GM19043 (cell line): ENCODE measurements at regions not wholly inside any gene's neighbourhood (a gene's known extent, or its start where the extent isn't known, plus 50 kb on each side); places are given as distances from the start of the nearest gene placed in this dataset.
"Not testable (repeated sequence)": the region's sequence is repeated elsewhere in the genome, so short reads cannot be mapped to it uniquely, and the experiment has no call there.

Experiments used
- ATAC-seq: cut with Tn5 transposase; IDR thresholded peaks from one replicate; pipeline ENCODE4 v1.9.1; 2021; ENCODE audit warnings: low read depth; ENCODE audit not compliant: unreplicated experiment

GRCh38 chr4:33116871-33117270 lies 2396.7 kb downstream of the PCDH7 start:
- ATAC-seq = no peak

GRCh38 chr4:33126002-33126401 lies 2405.8 kb downstream of the PCDH7 start:
- no peak for ATAC-seq

- not testable (repeated sequence) for ATAC-seq
Observed at GRCh38 chr4:33130662-33131061, 2410.5 kb downstream of the PCDH7 start.

- no peak for ATAC-seq
Observed at GRCh38 chr4:33133723-33134122, 2413.6 kb downstream of the PCDH7 start.

GRCh38 chr4:33134366-33134765 lies 2414.2 kb downstream of the PCDH7 start:
- no peak for ATAC-seq

GRCh38 chr4:33149658-33150524 lies 2429.7 kb downstream of the PCDH7 start:
- no peak for ATAC-seq

- ATAC-seq = no peak
Observed at GRCh38 chr4:33150525-33150910, 2430.3 kb downstream of the PCDH7 start.

GRCh38 chr4:33160126-33160525 lies 2440.0 kb downstream of the PCDH7 start:
- ATAC-seq = no peak

GRCh38 chr4:33161202-33161601 lies 2441.0 kb downstream of the PCDH7 start:
- ATAC-seq = no peak

GRCh38 chr4:33162122-33162521 lies 2442.0 kb downstream of the PCDH7 start:
- ATAC-seq = no peak

GRCh38 chr4:33171873-33172525 lies 2451.8 kb downstream of the PCDH7 start:
- ATAC-seq = no peak

- ATAC-seq = no peak
Observed at GRCh38 chr4:33176566-33176965, 2456.4 kb downstream of the PCDH7 start.

- peak; percentile 94 for ATAC-seq
Observed at GRCh38 chr4:33184657-33185290, 2464.6 kb downstream of the PCDH7 start.

- ATAC-seq = peak; percentile 42
Observed at GRCh38 chr4:33187035-33187434, 2466.9 kb downstream of the PCDH7 start.

- no peak for ATAC-seq
Observed at GRCh38 chr4:33188733-33189132, 2468.6 kb downstream of the PCDH7 start.

- ATAC-seq = no peak
Observed at GRCh38 chr4:33189169-33189568, 2469.0 kb downstream of the PCDH7 start.

GRCh38 chr4:33193109-33193508 lies 2472.9 kb downstream of the PCDH7 start:
- ATAC-seq = no peak

- no peak for ATAC-seq
Observed at GRCh38 chr4:33200377-33200776, 2480.2 kb downstream of the PCDH7 start.

- ATAC-seq = no peak
Observed at GRCh38 chr4:33218238-33218637, 2498.1 kb downstream of the PCDH7 start.

GRCh38 chr4:33226133-33226532 lies 2506.0 kb downstream of the PCDH7 start:
- ATAC-seq = peak; percentile 79

GRCh38 chr4:33226783-33227182 lies 2506.6 kb downstream of the PCDH7 start:
- ATAC-seq = no peak
